ENCODE measurements at regions not wholly inside any gene's neighbourhood (a gene's known extent, or its start where the extent isn't known, plus 50 kb on each side); places are given as distances from the start of the nearest gene placed in this dataset.
A peak's percentile ranks its signal among the peaks of the same experiment; 100 is the strongest.

DNA sequence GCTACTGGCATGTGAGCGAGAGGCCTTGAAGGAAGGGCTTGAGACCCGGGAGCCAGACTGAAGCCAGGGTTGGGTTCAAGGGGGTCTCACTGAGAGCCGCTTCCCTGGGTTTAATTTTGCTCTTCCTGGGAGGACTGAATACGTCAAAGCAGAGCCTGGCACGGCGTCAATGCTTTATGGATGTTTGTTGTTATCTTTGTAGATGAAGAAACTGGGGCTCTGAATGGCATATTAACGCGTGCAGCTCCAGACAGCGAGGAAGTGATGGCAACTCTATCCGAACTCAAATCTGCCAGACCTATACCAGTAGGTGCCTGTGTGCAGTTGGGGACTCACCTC lies 152.8 kb upstream of the PARP11 start:
- Mint-ChIP-seq H3K4me1 (peaks cover 9% of the 10 kb centered on the region), H3K27ac (no peak overlapping the region), H3K27me3 (ENCODE audit: low read depth in 3 of 3) (peaks cover 11% of the 10 kb centered on the region in 3 donors), H3K9me3 (no peaks in the 10 kb centered on the region), H3K4me3 (peak overlapping the region in 1 of 2 donors; percentile 24), H3K36me3 (no peaks in the 10 kb centered on the region)
- Histone ChIP-seq H3K9me3 (replicated peaks in 1 of 2; ENCODE audit: control insufficient read depth in 1 of 2, insufficient read depth in 1 of 2, low read length in 2 of 2) (no peaks in the 10 kb centered on the region), H4K20me1 (ENCODE audit: insufficient read depth, low read length) (no peaks in the 10 kb centered on the region), H3K4me1 (ENCODE audit: control insufficient read depth in 1 of 2, insufficient read depth in 2 of 2, low read length in 2 of 2) (peaks cover 4 to 10% of the 10 kb centered on the region in 2 donors), H3K27ac (ENCODE audit: low read depth in 1 of 2, low read length in 2 of 2) (no peak overlapping the region), H3K27me3 (ENCODE audit: control insufficient read depth in 2 of 2, insufficient read depth in 2 of 2, low read length in 2 of 2) (peaks cover 7 to 14% of the 10 kb centered on the region in 2 donors), H3K9ac (ENCODE audit: insufficient read depth, low read length, poor library complexity, severe bottlenecking) (no peak overlapping the region), H2AFZ (ENCODE audit: insufficient read depth, low read depth, low read length, poor library complexity, severe bottlenecking) (no peak overlapping the region), H3K4me3 (replicated peaks in 1 of 3; ENCODE audit: low read depth in 2 of 3, low read length in 3 of 3) (no peak overlapping the region), H3K4me2 (replicated peaks; ENCODE audit: extremely low read depth, low read length, poor library complexity, severe bottlenecking) (no peak overlapping the region), H3K79me2 (ENCODE audit: insufficient read depth, low read length) (no peaks in the 10 kb centered on the region), H3K36me3 (replicated peaks in 1 of 2; ENCODE audit: control insufficient read depth in 1 of 2, insufficient read depth in 2 of 2, low read length in 2 of 2) (no peaks in the 10 kb centered on the region)
- DNase-seq, result no peak
- intact Hi-C loops (cut with micrococcal nuclease), result no loop called here
- WGBS (ENCODE audit: insufficient coverage), result 95% methylated on average over 10 of the region's 10 CpGs
- TF ChIP-seq, protein P1, sequence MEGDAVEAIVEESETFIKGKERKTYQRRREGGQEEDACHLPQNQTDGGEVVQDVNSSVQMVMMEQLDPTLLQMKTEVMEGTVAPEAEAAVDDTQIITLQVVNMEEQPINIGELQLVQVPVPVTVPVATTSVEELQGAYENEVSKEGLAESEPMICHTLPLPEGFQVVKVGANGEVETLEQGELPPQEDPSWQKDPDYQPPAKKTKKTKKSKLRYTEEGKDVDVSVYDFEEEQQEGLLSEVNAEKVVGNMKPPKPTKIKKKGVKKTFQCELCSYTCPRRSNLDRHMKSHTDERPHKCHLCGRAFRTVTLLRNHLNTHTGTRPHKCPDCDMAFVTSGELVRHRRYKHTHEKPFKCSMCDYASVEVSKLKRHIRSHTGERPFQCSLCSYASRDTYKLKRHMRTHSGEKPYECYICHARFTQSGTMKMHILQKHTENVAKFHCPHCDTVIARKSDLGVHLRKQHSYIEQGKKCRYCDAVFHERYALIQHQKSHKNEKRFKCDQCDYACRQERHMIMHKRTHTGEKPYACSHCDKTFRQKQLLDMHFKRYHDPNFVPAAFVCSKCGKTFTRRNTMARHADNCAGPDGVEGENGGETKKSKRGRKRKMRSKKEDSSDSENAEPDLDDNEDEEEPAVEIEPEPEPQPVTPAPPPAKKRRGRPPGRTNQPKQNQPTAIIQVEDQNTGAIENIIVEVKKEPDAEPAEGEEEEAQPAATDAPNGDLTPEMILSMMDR (IDR thresholded peaks at IDR 0.05), result no peak

DNA sequence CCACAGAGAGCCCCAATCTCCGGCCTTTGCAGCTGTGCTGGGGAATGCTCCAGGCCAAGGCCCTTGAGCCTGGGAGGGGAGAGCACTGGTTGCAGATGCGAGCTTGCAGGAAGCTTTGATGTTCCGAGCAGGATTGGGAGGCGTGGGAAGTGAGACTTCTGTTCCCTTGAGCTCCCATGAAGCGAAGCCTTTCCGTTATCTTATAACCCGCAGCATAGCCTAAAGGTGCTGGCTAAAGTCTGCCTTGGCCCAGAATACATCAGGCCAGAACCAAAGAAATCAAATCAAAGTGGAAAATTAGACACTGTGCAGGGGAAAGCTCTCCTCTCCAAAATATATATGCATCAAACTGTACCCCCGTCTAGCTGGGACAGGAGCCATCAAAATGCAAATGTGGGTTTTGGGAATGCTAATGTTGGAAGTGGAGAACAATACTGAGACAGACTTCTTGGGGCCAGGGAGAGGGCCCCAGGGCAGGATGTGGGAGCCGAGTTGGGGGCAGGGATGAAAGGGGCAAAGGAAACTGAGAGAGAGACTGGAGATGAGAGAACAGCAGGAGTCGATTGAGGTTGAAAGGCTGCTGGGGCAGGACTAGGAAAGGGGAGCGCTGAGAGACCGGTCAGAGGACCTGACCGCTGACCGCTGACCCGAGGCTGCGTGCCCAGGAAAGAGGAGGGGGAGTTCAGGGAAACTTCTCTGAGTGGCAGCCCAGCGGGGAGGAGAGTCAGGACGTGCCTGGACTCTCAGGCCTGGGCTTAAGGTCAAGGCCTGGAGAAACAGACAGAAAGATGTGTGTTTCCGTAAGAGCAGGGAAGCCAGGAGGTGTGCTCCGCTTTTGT lies 152.2 kb upstream of the PARP11 start:
- Mint-ChIP-seq H3K4me1 (peaks cover 6% of the 10 kb centered on the region), H3K27me3 (ENCODE audit: low read depth in 3 of 3) (peaks cover 6% of the 10 kb centered on the region in 3 donors)

More for the DNA sequence above, 152.2 kb upstream of the PARP11 start:
- Mint-ChIP-seq H3K9me3 (no peaks in the 10 kb centered on the region), H3K4me3 (peak overlapping the region in 1 of 2 donors; percentile 24), H3K36me3 (no peaks in the 10 kb centered on the region), H3K27ac (peak overlapping the region in 1 of 7 donors; percentile 50)
- no peak overlapping the region for H3K4me2 ChIP-seq (replicated peaks; ENCODE audit: extremely low read depth, low read length, poor library complexity, severe bottlenecking)
- H3K4me3 ChIP-seq (replicated peaks in 1 of 3; ENCODE audit: low read depth in 2 of 3, low read length in 3 of 3), result no peak overlapping the region
- no peaks in the 10 kb centered on the region for H4K20me1 ChIP-seq (ENCODE audit: insufficient read depth, low read length)
- peaks cover 0 to 6% of the 10 kb centered on the region in 2 donors for H3K4me1 ChIP-seq (ENCODE audit: control insufficient read depth in 1 of 2, insufficient read depth in 2 of 2, low read length in 2 of 2)
- no peak overlapping the region for H2AFZ ChIP-seq (ENCODE audit: insufficient read depth, low read depth, low read length, poor library complexity, severe bottlenecking)
- TF ChIP-seq, protein P1 (IDR thresholded peaks at IDR 0.05), result no peak
- intact Hi-C loops (cut with micrococcal nuclease), result no loop called here
- H3K79me2 ChIP-seq (ENCODE audit: insufficient read depth, low read length), result no peaks in the 10 kb centered on the region
- no peaks in the 10 kb centered on the region for H3K9me3 ChIP-seq (replicated peaks in 1 of 2; ENCODE audit: control insufficient read depth in 1 of 2, insufficient read depth in 1 of 2, low read length in 2 of 2)
- H3K27ac ChIP-seq (ENCODE audit: low read depth in 1 of 2, low read length in 2 of 2), result no peak overlapping the region
- peaks cover 5 to 8% of the 10 kb centered on the region in 2 donors for H3K27me3 ChIP-seq (ENCODE audit: control insufficient read depth in 2 of 2, insufficient read depth in 2 of 2, low read length in 2 of 2)
- WGBS (ENCODE audit: insufficient coverage), result 94% methylated on average over 18 of the region's 20 CpGs
- H3K9ac ChIP-seq (ENCODE audit: insufficient read depth, low read length, poor library complexity, severe bottlenecking), result no peak overlapping the region
- no peak for DNase-seq
- H3K36me3 ChIP-seq (replicated peaks in 1 of 2; ENCODE audit: control insufficient read depth in 1 of 2, insufficient read depth in 2 of 2, low read length in 2 of 2), result no peaks in the 10 kb centered on the region
